HG02970 (cell line): ENCODE measurements at regions not wholly inside any gene's neighbourhood (a gene's known extent, or its start where the extent isn't known, plus 50 kb on each side); places are given as distances from the start of the nearest gene placed in this dataset.
"Not testable (repeated sequence)": the region's sequence is repeated elsewhere in the genome, so short reads cannot be mapped to it uniquely, and the experiment has no call there.

Experiments
- ATAC-seq: cut with Tn5 transposase; IDR thresholded peaks from one replicate; pipeline ENCODE4 v1.9.1; 2021; ENCODE audit warnings: mild to moderate bottlenecking, moderate library complexity, moderate number of reproducible peaks; ENCODE audit not compliant: unreplicated experiment, low FRiP score

- ATAC-seq = no peak
These were observed 990.4 kb downstream of the GBE1 start for GRCh38 chr3:80771085-80771484.

GRCh38 chr3:80770106-80771074 is 991.1 kb downstream of the GBE1 start:
- ATAC-seq = no peak

GRCh38 chr3:80769683-80770082 is 991.8 kb downstream of the GBE1 start:
- no peak for ATAC-seq

GRCh38 chr3:80767604-80768003 is 993.8 kb downstream of the GBE1 start:
- no peak for ATAC-seq

- no peak for ATAC-seq
These were observed 987.2 kb upstream of the ROBO1 start for GRCh38 chr3:80754969-80755368.

GRCh38 chr3:80753021-80753420 is 985.2 kb upstream of the ROBO1 start:
- no peak for ATAC-seq

- ATAC-seq = no peak
These were observed 982.8 kb upstream of the ROBO1 start for GRCh38 chr3:80750637-80751036.

GRCh38 chr3:80734920-80735319 is 967.1 kb upstream of the ROBO1 start:
- no peak for ATAC-seq

- no peak for ATAC-seq
These were observed 966.7 kb upstream of the ROBO1 start for GRCh38 chr3:80734483-80734882.

- no peak for ATAC-seq
These were observed 965.9 kb upstream of the ROBO1 start for GRCh38 chr3:80733522-80734176.

GRCh38 chr3:80727561-80727960 is 959.8 kb upstream of the ROBO1 start:
- ATAC-seq = not testable (repeated sequence)

GRCh38 chr3:80709597-80710322 is 942.0 kb upstream of the ROBO1 start:
- not testable (repeated sequence) for ATAC-seq

GRCh38 chr3:80705290-80705689 is 937.5 kb upstream of the ROBO1 start:
- no peak for ATAC-seq

GRCh38 chr3:80701349-80701748 is 933.6 kb upstream of the ROBO1 start:
- no peak for ATAC-seq

GRCh38 chr3:80697291-80697690 is 929.5 kb upstream of the ROBO1 start:
- no peak for ATAC-seq

GRCh38 chr3:80696280-80696679 is 928.5 kb upstream of the ROBO1 start:
- ATAC-seq = no peak

- ATAC-seq = no peak
These were observed 921.0 kb upstream of the ROBO1 start for GRCh38 chr3:80688814-80689213.

- no peak for ATAC-seq
These were observed 915.2 kb upstream of the ROBO1 start for GRCh38 chr3:80682951-80683350.

- ATAC-seq = no peak
These were observed 914.4 kb upstream of the ROBO1 start for GRCh38 chr3:80682235-80682634.

GRCh38 chr3:80677796-80678195 is 910.0 kb upstream of the ROBO1 start:
- ATAC-seq = no peak

- no peak for ATAC-seq
These were observed 909.1 kb upstream of the ROBO1 start for GRCh38 chr3:80676866-80677265.
